H9 (cell line): ENCODE measurements at regions not wholly inside any gene's neighbourhood (a gene's known extent, or its start where the extent isn't known, plus 50 kb on each side); places are given as distances from the start of the nearest gene placed in this dataset.

Experiments used
- DNase-seq: peaks from one replicate; pipeline ENCODE4 v3.0.0-alpha.2; 2017
- H2AFZ ChIP-seq: one replicate; pipeline ENCODE4 v1.6.1; 2013; ENCODE audit warnings: mild to moderate bottlenecking, low read length, control low read depth, moderate library complexity
- H2AK5ac ChIP-seq: 2 replicates; pipeline ENCODE4 v1.6.1; 2013; ENCODE audit warnings: low read length, control low read depth, mixed read lengths; ENCODE audit not compliant: insufficient read length
- H2BK120ac ChIP-seq: one replicate; pipeline ENCODE4 v1.6.1; 2013; ENCODE audit warnings: low read depth, mild to moderate bottlenecking, low read length, control low read depth, inconsistent platforms; ENCODE audit not compliant: poor library complexity, severe bottlenecking
- H2BK12ac ChIP-seq: 2 replicates; pipeline ENCODE4 v1.6.1; 2013; ENCODE audit warnings: low read length, control low read depth, mixed read lengths, low read depth; ENCODE audit not compliant: insufficient read length
- H2BK15ac ChIP-seq: 2 replicates; pipeline ENCODE4 v1.6.1; 2013; ENCODE audit warnings: low read depth, low read length, control low read depth
- H2BK20ac ChIP-seq: one replicate; pipeline ENCODE4 v1.6.1; 2013; ENCODE audit warnings: low read depth, mild to moderate bottlenecking, low read length, control low read depth, inconsistent platforms; ENCODE audit not compliant: poor library complexity, severe bottlenecking
- H2BK5ac ChIP-seq: 2 replicates; pipeline ENCODE4 v1.6.1; 2013; ENCODE audit warnings: low read length, control low read depth, mixed read lengths; ENCODE audit not compliant: insufficient read length
- H3K14ac ChIP-seq: 2 replicates; pipeline ENCODE4 v1.6.1; 2013; ENCODE audit warnings: low read length, control low read depth; ENCODE audit not compliant: insufficient read depth
- H3K18ac ChIP-seq: 2 replicates; pipeline ENCODE4 v1.6.1; 2013; ENCODE audit warnings: low read depth, mild to moderate bottlenecking, mixed read lengths, low read length, control low read depth; ENCODE audit not compliant: insufficient read length
- H3K23ac ChIP-seq: 2 replicates; pipeline ENCODE4 v1.6.1; 2013; ENCODE audit warnings: low read length, control low read depth, mixed read lengths, low read depth; ENCODE audit not compliant: insufficient read length
- H3K23me2 ChIP-seq: 2 replicates; pipeline ENCODE4 v1.6.1; 2013; ENCODE audit warnings: low read depth, mild to moderate bottlenecking, mixed read lengths, low read length, control low read depth; ENCODE audit not compliant: insufficient read length, poor library complexity, severe bottlenecking
- H3K27ac ChIP-seq: 2 replicates; pipeline ENCODE4 v1.5.1; 2013; ENCODE audit warnings: low read length, control low read depth, mixed read lengths, low read depth; ENCODE audit not compliant: insufficient read length
- H3K27me3 ChIP-seq: 2 replicates; pipeline ENCODE4 v1.6.1; 2013; ENCODE audit warnings: low read length, control low read depth, inconsistent platforms; ENCODE audit not compliant: insufficient read depth
- H3K4ac ChIP-seq: 2 replicates; pipeline ENCODE4 v1.6.1; 2013; ENCODE audit warnings: low read depth, mild to moderate bottlenecking, control low read depth, inconsistent platforms, low read length, moderate library complexity
- H3K4me1 ChIP-seq: 2 replicates; pipeline ENCODE4 v1.6.1; 2013; ENCODE audit warnings: low read length, control low read depth, inconsistent platforms; ENCODE audit not compliant: insufficient read depth
- H3K4me2 ChIP-seq: 2 replicates; pipeline ENCODE4 v1.6.1; 2013; ENCODE audit warnings: low read length, control low read depth, mixed read lengths; ENCODE audit not compliant: insufficient read length, insufficient read depth
- H3K56ac ChIP-seq: 2 replicates; pipeline ENCODE4 v1.6.1; 2013; ENCODE audit warnings: low read depth, mild to moderate bottlenecking, mixed read lengths, low read length, control low read depth; ENCODE audit not compliant: insufficient read length
- H3K79me1 ChIP-seq: 2 replicates; pipeline ENCODE4 v1.6.1; 2013; ENCODE audit warnings: low read depth, mild to moderate bottlenecking, moderate library complexity, low read length, control low read depth, inconsistent platforms; ENCODE audit not compliant: insufficient read depth, poor library complexity, severe bottlenecking
- H3K79me2 ChIP-seq: 2 replicates; pipeline ENCODE4 v1.6.1; 2013; ENCODE audit warnings: low read length, control low read depth, inconsistent platforms; ENCODE audit not compliant: insufficient read depth
- H3K9ac ChIP-seq: 2 replicates; pipeline ENCODE4 v1.6.1; 2013; ENCODE audit warnings: low read length, control low read depth, mixed read lengths; ENCODE audit not compliant: insufficient read length; ENCODE audit errors: extremely low read depth
- H3K9me3 ChIP-seq: one replicate; pipeline ENCODE4 v1.6.1; 2013; ENCODE audit warnings: low read depth, low read length, inconsistent platforms; ENCODE audit not compliant: control insufficient read depth
- H3T11ph ChIP-seq: one replicate; pipeline ENCODE4 v1.6.1; 2013; ENCODE audit warnings: mild to moderate bottlenecking, low read length, control low read depth, inconsistent platforms
- H4K20me1 ChIP-seq: one replicate; pipeline ENCODE4 v1.6.1; 2013; ENCODE audit not compliant: control insufficient read depth, insufficient read length, insufficient read depth
- H4K5ac ChIP-seq: 2 replicates; pipeline ENCODE4 v1.6.1; 2013; ENCODE audit warnings: low read depth, mild to moderate bottlenecking, mixed read lengths, low read length, control low read depth; ENCODE audit not compliant: insufficient read length
- H4K8ac ChIP-seq: replicated peaks from 2 replicates; pipeline ENCODE4 v1.6.1; 2013; ENCODE audit warnings: low read length, control low read depth, mixed read lengths, low read depth; ENCODE audit not compliant: insufficient read length
- H4K91ac ChIP-seq: 2 replicates; pipeline ENCODE4 v1.6.1; 2013; ENCODE audit warnings: low read depth, mild to moderate bottlenecking, moderate library complexity, mixed read lengths, low read length, control low read depth; ENCODE audit not compliant: insufficient read length
- H3K27ac Mint-ChIP-seq, 3 experiments: 2 replicates in 2 of 3; 3 replicates in 1 of 3; pipeline ENCODE4 v1.8.0; 2020 to 2021; ENCODE audit warnings: mixed read lengths in 3 of 3, mild to moderate bottlenecking in 1 of 3, moderate library complexity in 1 of 3
- H3K27me3 Mint-ChIP-seq: 2 replicates; pipeline ENCODE4 v1.8.0; 2021; ENCODE audit warnings: low read depth, mild to moderate bottlenecking, moderate library complexity, mixed read lengths
- H3K36me3 Mint-ChIP-seq, 3 experiments: 2 replicates in 2 of 3; 3 replicates in 1 of 3; pipeline ENCODE4 v1.8.0; 2020 to 2021; ENCODE audit warnings: low read depth in 3 of 3, mixed read lengths in 3 of 3; ENCODE audit not compliant: insufficient read depth in 1 of 3
- H3K4me1 Mint-ChIP-seq, 2 experiments: 2 replicates each; pipeline ENCODE4 v1.8.0; 2020; ENCODE audit warnings: mixed read lengths in 2 of 2
- H3K4me3 Mint-ChIP-seq, 2 experiments: 2 replicates in 1 of 2; 3 replicates in 1 of 2; pipeline ENCODE4 v1.8.0; 2020 to 2021; ENCODE audit warnings: mild to moderate bottlenecking in 2 of 2, mixed read lengths in 2 of 2, moderate library complexity in 1 of 2
- H3K9me3 Mint-ChIP-seq, 2 experiments: 2 replicates in 1 of 2; 3 replicates in 1 of 2; pipeline ENCODE4 v1.8.0; 2020; ENCODE audit warnings: mild to moderate bottlenecking in 2 of 2, mixed read lengths in 2 of 2, moderate library complexity in 1 of 2
- WGBS: extraction: QIAGEN DNeasy Blood & Tissue Kit; methylation state at CpG from one replicate; pipeline ENCODE4 v1.1.7; 2013; ENCODE audit warnings: missing lambda C conversion rate, low lambda C conversion rate, mixed read lengths; ENCODE audit not compliant: insufficient read length; ENCODE audit errors: extremely low coverage; 5-methylcytosine and 5-hydroxymethylcytosine counted together
- TF ChIP-seq, protein P1 (sequence below): fragments of 200-600 bp; sonication (generic); conservative IDR thresholded peaks from 3 replicates; pipeline ENCODE4 v1.8.0; 2021; ENCODE audit warnings: antibody characterized with exemption, mild to moderate bottlenecking

GRCh38 chr14:46256381-46256780, 395.2 kb downstream of the RPL10L start:
- H3K79me1 ChIP-seq = no peaks in the 10 kb centered on the region
- no peaks in the 10 kb centered on the region for H4K20me1 ChIP-seq
- peaks cover 7 to 9% of the 10 kb centered on the region in 2 experiments for H3K9me3 Mint-ChIP-seq
- TF ChIP-seq, protein P1, sequence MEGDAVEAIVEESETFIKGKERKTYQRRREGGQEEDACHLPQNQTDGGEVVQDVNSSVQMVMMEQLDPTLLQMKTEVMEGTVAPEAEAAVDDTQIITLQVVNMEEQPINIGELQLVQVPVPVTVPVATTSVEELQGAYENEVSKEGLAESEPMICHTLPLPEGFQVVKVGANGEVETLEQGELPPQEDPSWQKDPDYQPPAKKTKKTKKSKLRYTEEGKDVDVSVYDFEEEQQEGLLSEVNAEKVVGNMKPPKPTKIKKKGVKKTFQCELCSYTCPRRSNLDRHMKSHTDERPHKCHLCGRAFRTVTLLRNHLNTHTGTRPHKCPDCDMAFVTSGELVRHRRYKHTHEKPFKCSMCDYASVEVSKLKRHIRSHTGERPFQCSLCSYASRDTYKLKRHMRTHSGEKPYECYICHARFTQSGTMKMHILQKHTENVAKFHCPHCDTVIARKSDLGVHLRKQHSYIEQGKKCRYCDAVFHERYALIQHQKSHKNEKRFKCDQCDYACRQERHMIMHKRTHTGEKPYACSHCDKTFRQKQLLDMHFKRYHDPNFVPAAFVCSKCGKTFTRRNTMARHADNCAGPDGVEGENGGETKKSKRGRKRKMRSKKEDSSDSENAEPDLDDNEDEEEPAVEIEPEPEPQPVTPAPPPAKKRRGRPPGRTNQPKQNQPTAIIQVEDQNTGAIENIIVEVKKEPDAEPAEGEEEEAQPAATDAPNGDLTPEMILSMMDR = no peak
- no peak overlapping the region for H4K5ac ChIP-seq
- H2BK12ac ChIP-seq = no peak overlapping the region
- H4K8ac ChIP-seq = no peak overlapping the region
- H3K23me2 ChIP-seq = no peaks in the 10 kb centered on the region
- H3K18ac ChIP-seq = no peak overlapping the region
- DNase-seq = no peak
- peaks cover 0 to 9% (median 5%) of the 10 kb centered on the region in 3 experiments; a peak in 5 of 7 replicates for H3K36me3 Mint-ChIP-seq
- H4K91ac ChIP-seq = no peak overlapping the region
- no peaks in the 10 kb centered on the region for H3K79me2 ChIP-seq
- no peak overlapping the region for H2BK5ac ChIP-seq
- H3T11ph ChIP-seq = no peak overlapping the region
- no peak overlapping the region for H3K27ac Mint-ChIP-seq
- H2AFZ ChIP-seq = no peak overlapping the region
- no CpG with 5 or more reads among the region's 3 CpGs for WGBS
- H3K27ac ChIP-seq = no peak overlapping the region
- no peaks in the 10 kb centered on the region for H3K9me3 ChIP-seq
- no peak overlapping the region for H3K9ac ChIP-seq
- no peak overlapping the region for H3K23ac ChIP-seq
- no peaks in the 10 kb centered on the region for H3K4me1 Mint-ChIP-seq
- no peak overlapping the region for H2AK5ac ChIP-seq
- no peaks in the 10 kb centered on the region for H3K27me3 ChIP-seq
- H3K4ac ChIP-seq = no peak overlapping the region
- no peak overlapping the region for H2BK15ac ChIP-seq
- no peaks in the 10 kb centered on the region for H3K4me1 ChIP-seq
- no peak overlapping the region for H3K4me3 Mint-ChIP-seq
- H3K4me2 ChIP-seq = no peak overlapping the region
- H3K27me3 Mint-ChIP-seq = no peaks in the 10 kb centered on the region
- no peak overlapping the region for H2BK20ac ChIP-seq
- H2BK120ac ChIP-seq = no peak overlapping the region
- H3K56ac ChIP-seq = no peak overlapping the region
- no peak overlapping the region for H3K14ac ChIP-seq
